Parathyroid adenoma (tissue), 2 donors: ENCODE measurements at regions not wholly inside any gene's neighbourhood (a gene's known extent, or its start where the extent isn't known, plus 50 kb on each side); places are given as distances from the start of the nearest gene placed in this dataset.

ENCODE experiments used
- H2AFZ ChIP-seq: fragments of 300-600 bp; sonication (generic); one replicate; pipeline ENCODE4 v1.7.0; 2017; ENCODE audit warnings: antibody characterized with exemption, mild to moderate bottlenecking
- H3K27ac ChIP-seq: fragments of 300-600 bp; sonication (generic); one replicate; pipeline ENCODE4 v1.7.0; 2017
- H3K27me3 ChIP-seq: fragments of 300-600 bp; sonication (generic); one replicate; pipeline ENCODE4 v1.7.0; 2017; ENCODE audit warnings: low read length; ENCODE audit not compliant: control insufficient read depth, insufficient read depth
- H3K36me3 ChIP-seq: fragments of 300-600 bp; sonication (generic); one replicate; pipeline ENCODE4 v1.7.0; 2017; ENCODE audit warnings: low read length; ENCODE audit not compliant: control insufficient read depth, insufficient read depth
- H3K4me1 ChIP-seq: fragments of 300-600 bp; sonication (generic); one replicate; pipeline ENCODE4 v1.7.0; 2017; ENCODE audit warnings: control low read depth
- H3K4me2 ChIP-seq: fragments of 300-600 bp; sonication (generic); one replicate; pipeline ENCODE4 v1.7.0; 2017; ENCODE audit warnings: low read length
- H3K4me3 ChIP-seq: fragments of 300-600 bp; sonication (generic); one replicate; pipeline ENCODE4 v1.7.0; 2017; ENCODE audit warnings: low read depth, low read length
- H3K79me2 ChIP-seq: fragments of 300-600 bp; sonication (generic); one replicate; pipeline ENCODE4 v1.7.0; 2017; ENCODE audit warnings: control low read depth
- H3K9ac ChIP-seq: fragments of 300-600 bp; sonication (generic); one replicate; pipeline ENCODE4 v1.7.0; 2017; ENCODE audit warnings: mild to moderate bottlenecking
- H3K9me3 ChIP-seq: fragments of 300-600 bp; sonication (generic); one replicate; pipeline ENCODE4 v1.7.0; 2017; ENCODE audit warnings: low read length; ENCODE audit not compliant: control insufficient read depth
- TF ChIP-seq, protein P1 (sequence below): fragments of 300-600 bp; sonication (generic); IDR thresholded peaks from one replicate; pipeline ENCODE4 v1.7.0; 2017; ENCODE audit warnings: antibody characterized with exemption, mild to moderate bottlenecking
- donor health status: primary hyperparathyroidism.

- Histone ChIP-seq H3K27me3 (no peaks in the 10 kb centered on the region), H3K4me2 (no peak overlapping the region), H3K79me2 (no peaks in the 10 kb centered on the region), H3K9me3 (no peaks in the 10 kb centered on the region), H2AFZ (no peak overlapping the region), H3K27ac (no peak overlapping the region), H3K36me3 (no peaks in the 10 kb centered on the region), H3K4me3 (no peak overlapping the region), H3K4me1 (no peaks in the 10 kb centered on the region), H3K9ac (no peak overlapping the region)
- TF ChIP-seq, protein P1, sequence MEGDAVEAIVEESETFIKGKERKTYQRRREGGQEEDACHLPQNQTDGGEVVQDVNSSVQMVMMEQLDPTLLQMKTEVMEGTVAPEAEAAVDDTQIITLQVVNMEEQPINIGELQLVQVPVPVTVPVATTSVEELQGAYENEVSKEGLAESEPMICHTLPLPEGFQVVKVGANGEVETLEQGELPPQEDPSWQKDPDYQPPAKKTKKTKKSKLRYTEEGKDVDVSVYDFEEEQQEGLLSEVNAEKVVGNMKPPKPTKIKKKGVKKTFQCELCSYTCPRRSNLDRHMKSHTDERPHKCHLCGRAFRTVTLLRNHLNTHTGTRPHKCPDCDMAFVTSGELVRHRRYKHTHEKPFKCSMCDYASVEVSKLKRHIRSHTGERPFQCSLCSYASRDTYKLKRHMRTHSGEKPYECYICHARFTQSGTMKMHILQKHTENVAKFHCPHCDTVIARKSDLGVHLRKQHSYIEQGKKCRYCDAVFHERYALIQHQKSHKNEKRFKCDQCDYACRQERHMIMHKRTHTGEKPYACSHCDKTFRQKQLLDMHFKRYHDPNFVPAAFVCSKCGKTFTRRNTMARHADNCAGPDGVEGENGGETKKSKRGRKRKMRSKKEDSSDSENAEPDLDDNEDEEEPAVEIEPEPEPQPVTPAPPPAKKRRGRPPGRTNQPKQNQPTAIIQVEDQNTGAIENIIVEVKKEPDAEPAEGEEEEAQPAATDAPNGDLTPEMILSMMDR, result no peak
These were observed 515.6 kb downstream of the INHBA start for GRCh38 chr7:41187322-41187721.

DNA sequence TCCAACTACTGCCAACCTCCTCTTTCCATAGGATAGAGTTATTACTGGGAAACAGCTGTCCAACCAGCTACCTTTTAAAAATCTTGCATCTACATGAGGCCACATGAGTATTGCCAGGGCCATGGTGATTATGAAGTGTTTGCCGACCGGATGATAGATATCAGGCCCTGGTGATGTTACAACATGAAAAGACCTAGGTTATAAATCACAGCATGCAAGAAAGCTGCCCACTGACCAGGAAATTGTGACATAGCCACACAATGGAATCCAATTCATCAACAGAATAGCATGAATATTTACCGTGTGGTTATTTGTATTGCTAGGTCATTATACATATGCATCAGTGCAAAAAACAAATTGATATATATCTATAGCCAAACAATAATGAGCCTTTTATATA lies 517.0 kb downstream of the INHBA start:
- H3K27ac ChIP-seq, result no peak overlapping the region
- H3K79me2 ChIP-seq, result no peaks in the 10 kb centered on the region
- H3K27me3 ChIP-seq, result no peaks in the 10 kb centered on the region
- no peak overlapping the region for H2AFZ ChIP-seq
- H3K36me3 ChIP-seq, result no peaks in the 10 kb centered on the region
- no peaks in the 10 kb centered on the region for H3K9me3 ChIP-seq
- no peak overlapping the region for H3K4me3 ChIP-seq
- no peak overlapping the region for H3K9ac ChIP-seq
- H3K4me1 ChIP-seq, result no peaks in the 10 kb centered on the region
- no peak overlapping the region for H3K4me2 ChIP-seq
- TF ChIP-seq, protein P1, result no peak

GRCh38 chr7:41183741-41184140 lies 519.1 kb downstream of the INHBA start:
- no peak overlapping the region for H3K4me3 ChIP-seq
- no peaks in the 10 kb centered on the region for H3K36me3 ChIP-seq
- TF ChIP-seq, protein P1, result no peak
- no peak overlapping the region for H2AFZ ChIP-seq
- no peaks in the 10 kb centered on the region for H3K9me3 ChIP-seq
- H3K4me1 ChIP-seq, result no peaks in the 10 kb centered on the region
- H3K79me2 ChIP-seq, result no peaks in the 10 kb centered on the region
- H3K27ac ChIP-seq, result no peak overlapping the region
- no peak overlapping the region for H3K9ac ChIP-seq
- no peak overlapping the region for H3K4me2 ChIP-seq
- H3K27me3 ChIP-seq, result no peaks in the 10 kb centered on the region

- Histone ChIP-seq H3K9ac (no peak overlapping the region), H3K4me3 (no peak overlapping the region), H3K9me3 (no peaks in the 10 kb centered on the region), H3K4me2 (no peak overlapping the region), H3K27ac (no peak overlapping the region), H3K27me3 (no peaks in the 10 kb centered on the region), H3K4me1 (no peaks in the 10 kb centered on the region), H3K79me2 (no peaks in the 10 kb centered on the region), H3K36me3 (no peaks in the 10 kb centered on the region), H2AFZ (no peak overlapping the region)
- TF ChIP-seq, protein P1, result no peak
These were observed 520.1 kb downstream of the INHBA start for GRCh38 chr7:41182782-41183181.

GRCh38 chr7:41175435-41175834 lies 527.5 kb downstream of the INHBA start:
- Histone ChIP-seq H3K4me1 (no peaks in the 10 kb centered on the region), H3K9me3 (no peaks in the 10 kb centered on the region), H3K27me3 (no peaks in the 10 kb centered on the region), H2AFZ (no peak overlapping the region), H3K27ac (no peak overlapping the region), H3K4me2 (no peak overlapping the region), H3K9ac (no peak overlapping the region), H3K79me2 (no peaks in the 10 kb centered on the region), H3K36me3 (no peaks in the 10 kb centered on the region), H3K4me3 (no peak overlapping the region)
- TF ChIP-seq, protein P1, result no peak
